Omental fat pad (tissue), 1 donor: ENCODE measurements at regions not wholly inside any gene's neighbourhood (a gene's known extent, or its start where the extent isn't known, plus 50 kb on each side); places are given as distances from the start of the nearest gene placed in this dataset. TPM values are rescaled to one million over a fixed set of nuclear protein-coding genes. Genes with fewer than 3 reads are reported as not detected.

Experiments used
- small RNA-seq: library from RNA; depleted of rRNA; stranded (forward); fragments of <200 nt; gene quantifications from one replicate; pipeline ENCODE3, GENCODE V24; 2016

Small RNA genes lying in the stretch of these regions (small RNA-seq; reads per million reads assigned to genes)
- gene AC092670.1 (not detected), gene RNU6-1054P (not detected)
